ENCODE measurements at regions not wholly inside any gene's neighbourhood (a gene's known extent, or its start where the extent isn't known, plus 50 kb on each side); places are given as distances from the start of the nearest gene placed in this dataset.
A peak's percentile ranks its signal among the peaks of the same experiment; 100 is the strongest.

- Histone ChIP-seq H3K79me2 (ENCODE audit: control insufficient read depth, insufficient read depth, low read length) (no peaks in the 10 kb centered on the region), H3K9ac (ENCODE audit: control insufficient read depth, insufficient read depth, low read length) (no peak overlapping the region), H3K4me1 (ENCODE audit: control insufficient read depth, insufficient read depth, low read length) (no peaks in the 10 kb centered on the region), H2AFZ (ENCODE audit: control insufficient read depth, low read depth, low read length) (no peak overlapping the region), H3K27me3 (replicated peaks in 1 of 2; ENCODE audit: control insufficient read depth in 2 of 2, insufficient read depth in 2 of 2, low read length in 1 of 2) (no peaks in the 10 kb centered on the region), H3K27ac (ENCODE audit: control insufficient read depth, insufficient read depth) (no peak overlapping the region), H4K20me1 (ENCODE audit: control insufficient read depth, insufficient read depth) (no peaks in the 10 kb centered on the region), H3K4me2 (ENCODE audit: control insufficient read depth, insufficient read depth) (no peak overlapping the region), H3K4me3 (no peak overlapping the region), H3K9me3 (replicated peaks; ENCODE audit: control insufficient read depth, insufficient read depth, low read length) (no peaks in the 10 kb centered on the region), H3K36me3 (ENCODE audit: control insufficient read depth in 2 of 2, insufficient read depth in 2 of 2, low read length in 1 of 2) (no peaks in the 10 kb centered on the region)
- POLR2A ChIA-PET = no interaction called here
- RAD21 ChIA-PET (ENCODE audit: unreplicated experiment) = no interaction called here
- in situ Hi-C loops (cut with MboI) = no loop called here
- DNase-seq (ENCODE audit: low read depth, low spot score) = no peak
- 33% methylated on average over 2 of the region's 2 CpGs for WGBS (ENCODE audit: insufficient coverage, insufficient replicate concordance, low lambda C conversion rate, missing lambda C conversion rate)
- SMC1A ChIA-PET (ENCODE audit: uncharacterized antibody, unreplicated experiment) = no interaction called here
- no peak for ATAC-seq
- CTCF ChIA-PET = no interaction called here
- TF ChIP-seq JUNB (IDR thresholded peaks at IDR 0.05) = no peak
- BruUV-seq (replicated peaks) = no TSS peak
- intact Hi-C loops (cut with micrococcal nuclease; ENCODE audit: unreplicated experiment) = no loop called here
- no peak for FAIRE-seq
Observed at GRCh38 chr4:162705130-162705803, 461.4 kb downstream of the NAF1 start.

- Histone ChIP-seq H3K4me1 (ENCODE audit: control insufficient read depth, insufficient read depth, low read length) (no peaks in the 10 kb centered on the region), H2AFZ (ENCODE audit: control insufficient read depth, low read depth, low read length) (no peak overlapping the region), H3K36me3 (ENCODE audit: control insufficient read depth in 2 of 2, insufficient read depth in 2 of 2, low read length in 1 of 2) (no peaks in the 10 kb centered on the region), H3K27me3 (replicated peaks in 1 of 2; ENCODE audit: control insufficient read depth in 2 of 2, insufficient read depth in 2 of 2, low read length in 1 of 2) (no peaks in the 10 kb centered on the region), H3K4me2 (ENCODE audit: control insufficient read depth, insufficient read depth) (no peak overlapping the region), H3K79me2 (ENCODE audit: control insufficient read depth, insufficient read depth, low read length) (no peaks in the 10 kb centered on the region), H3K9me3 (replicated peaks; ENCODE audit: control insufficient read depth, insufficient read depth, low read length) (no peaks in the 10 kb centered on the region), H3K9ac (ENCODE audit: control insufficient read depth, insufficient read depth, low read length) (no peak overlapping the region), H4K20me1 (ENCODE audit: control insufficient read depth, insufficient read depth) (no peaks in the 10 kb centered on the region), H3K4me3 (no peak overlapping the region), H3K27ac (ENCODE audit: control insufficient read depth, insufficient read depth) (no peak overlapping the region)
- FAIRE-seq (no peak), DNase-seq (ENCODE audit: low read depth, low spot score) (no peak), ATAC-seq (peak; percentile 77)
- ChIA-PET SMC1A (ENCODE audit: uncharacterized antibody, unreplicated experiment) (interaction anchor here (1.2 kb wide), 1 partner anchor 28 kb away, joined by 3 read pairs; no protein-coding TSS in a partner anchor), POLR2A (no interaction called here), RAD21 (ENCODE audit: unreplicated experiment) (interaction anchor here (1.0 kb wide), 1 partner anchor 55 kb away, joined by 3 read pairs; no protein-coding TSS in a partner anchor), CTCF (no interaction called here)
- intact Hi-C loops (cut with micrococcal nuclease; ENCODE audit: unreplicated experiment) = no loop called here
- WGBS (ENCODE audit: insufficient coverage, insufficient replicate concordance, low lambda C conversion rate, missing lambda C conversion rate) = 2% methylated on average over 3 of the region's 3 CpGs
- no peak for TF ChIP-seq ELK1 (IDR thresholded peaks at IDR 0.05; ENCODE audit: low read depth, low read length)
- peak; percentile 52; the same call in 1 of the 2 replicates for TF ChIP-seq RELB (IDR thresholded peaks at IDR 0.05; ENCODE audit: low read depth)
- in situ Hi-C loops (cut with MboI) = no loop called here
- no TSS peak for BruUV-seq (replicated peaks)
Observed at GRCh38 chr4:162700815-162701361, 465.8 kb downstream of the NAF1 start.

Measured in GM12878 (cell line).